GM12865 (cell line): ENCODE measurements at regions not wholly inside any gene's neighbourhood (a gene's known extent, or its start where the extent isn't known, plus 50 kb on each side); places are given as distances from the start of the nearest gene placed in this dataset.

Experiments used
- DNase-seq: peaks from one replicate; pipeline ENCODE4 v3.0.0; 2010; ENCODE audit warnings: low read depth
- H3K4me3 ChIP-seq: 2 replicates; pipeline ENCODE4 v1.5.1; 2011; ENCODE audit warnings: mild to moderate bottlenecking, low read depth, low read length, control low read depth
- TF ChIP-seq, protein P1 (sequence below): IDR thresholded peaks from 2 replicates; pipeline ENCODE4 v1.5.1; 2011; ENCODE audit warnings: low read length, control low read depth, low read depth, inconsistent platforms; ENCODE audit not compliant: insufficient read depth; ENCODE audit errors: missing control alignments

DNA sequence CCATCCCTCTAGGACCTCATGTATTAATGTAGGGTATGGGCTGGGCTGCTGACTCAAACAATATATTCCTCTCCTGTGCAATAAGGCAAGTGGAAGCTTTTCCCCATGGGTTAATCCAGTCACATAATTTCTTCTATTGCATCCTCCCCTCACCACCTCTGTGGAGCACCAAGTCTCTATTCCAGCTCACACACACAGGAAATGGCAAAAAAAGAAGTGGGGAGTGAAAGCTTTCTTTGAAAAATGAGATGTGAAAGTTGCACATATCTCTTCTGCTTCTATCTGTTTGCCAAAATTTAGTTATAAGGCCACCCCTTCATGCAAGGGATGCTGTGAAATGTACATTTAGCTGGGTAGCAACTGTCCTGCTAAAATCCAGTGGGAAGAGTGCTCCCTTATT is 121.3 kb downstream of the CDC42EP3 start:
- H3K4me3 ChIP-seq: no peak overlapping the region
- DNase-seq: peak; percentile 69
- TF ChIP-seq, protein P1, sequence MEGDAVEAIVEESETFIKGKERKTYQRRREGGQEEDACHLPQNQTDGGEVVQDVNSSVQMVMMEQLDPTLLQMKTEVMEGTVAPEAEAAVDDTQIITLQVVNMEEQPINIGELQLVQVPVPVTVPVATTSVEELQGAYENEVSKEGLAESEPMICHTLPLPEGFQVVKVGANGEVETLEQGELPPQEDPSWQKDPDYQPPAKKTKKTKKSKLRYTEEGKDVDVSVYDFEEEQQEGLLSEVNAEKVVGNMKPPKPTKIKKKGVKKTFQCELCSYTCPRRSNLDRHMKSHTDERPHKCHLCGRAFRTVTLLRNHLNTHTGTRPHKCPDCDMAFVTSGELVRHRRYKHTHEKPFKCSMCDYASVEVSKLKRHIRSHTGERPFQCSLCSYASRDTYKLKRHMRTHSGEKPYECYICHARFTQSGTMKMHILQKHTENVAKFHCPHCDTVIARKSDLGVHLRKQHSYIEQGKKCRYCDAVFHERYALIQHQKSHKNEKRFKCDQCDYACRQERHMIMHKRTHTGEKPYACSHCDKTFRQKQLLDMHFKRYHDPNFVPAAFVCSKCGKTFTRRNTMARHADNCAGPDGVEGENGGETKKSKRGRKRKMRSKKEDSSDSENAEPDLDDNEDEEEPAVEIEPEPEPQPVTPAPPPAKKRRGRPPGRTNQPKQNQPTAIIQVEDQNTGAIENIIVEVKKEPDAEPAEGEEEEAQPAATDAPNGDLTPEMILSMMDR: no peak

DNA sequence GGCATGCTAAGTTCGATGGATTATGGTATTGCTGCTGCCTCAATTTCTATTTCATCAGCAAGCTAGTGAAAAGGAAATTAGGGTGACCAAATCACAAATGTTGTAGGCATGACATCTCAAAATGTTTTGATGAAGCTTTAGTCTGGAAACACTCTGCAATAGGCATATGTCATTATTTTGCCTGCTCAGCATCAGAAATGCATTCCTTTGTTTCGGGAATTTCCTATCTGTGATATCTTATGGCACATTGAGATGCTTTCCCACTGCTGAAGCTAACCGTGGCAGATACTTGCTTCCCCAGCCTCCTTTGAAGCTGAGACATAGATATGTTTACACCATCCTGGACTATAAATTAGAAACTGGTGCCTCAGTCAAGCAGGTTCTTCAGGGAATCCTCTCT is 119.7 kb downstream of the CDC42EP3 start:
- H3K4me3 ChIP-seq: no peak overlapping the region
- TF ChIP-seq, protein P1: no peak
- DNase-seq: no peak

DNA sequence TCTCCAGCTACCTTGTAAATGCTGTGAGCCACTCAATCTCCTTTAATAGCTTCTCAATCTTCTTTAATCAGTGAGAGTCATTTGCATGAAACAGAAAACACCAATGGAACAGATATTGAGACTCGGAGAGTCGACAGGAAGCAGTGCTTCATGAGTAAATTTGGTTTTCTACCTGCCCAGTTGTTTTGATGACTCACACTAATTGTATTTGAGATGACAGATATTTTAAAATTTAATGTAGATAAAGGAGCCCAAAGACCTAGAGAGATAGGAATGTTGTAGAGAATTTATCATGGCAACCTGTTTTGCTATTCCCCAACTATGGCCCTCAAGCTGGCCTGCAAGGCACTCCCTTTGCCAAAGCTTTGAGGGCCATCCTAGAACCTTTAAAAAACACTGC is 119.1 kb downstream of the CDC42EP3 start:
- peak; percentile 52 for DNase-seq
- H3K4me3 ChIP-seq: no peak overlapping the region
- TF ChIP-seq, protein P1: no peak

DNA sequence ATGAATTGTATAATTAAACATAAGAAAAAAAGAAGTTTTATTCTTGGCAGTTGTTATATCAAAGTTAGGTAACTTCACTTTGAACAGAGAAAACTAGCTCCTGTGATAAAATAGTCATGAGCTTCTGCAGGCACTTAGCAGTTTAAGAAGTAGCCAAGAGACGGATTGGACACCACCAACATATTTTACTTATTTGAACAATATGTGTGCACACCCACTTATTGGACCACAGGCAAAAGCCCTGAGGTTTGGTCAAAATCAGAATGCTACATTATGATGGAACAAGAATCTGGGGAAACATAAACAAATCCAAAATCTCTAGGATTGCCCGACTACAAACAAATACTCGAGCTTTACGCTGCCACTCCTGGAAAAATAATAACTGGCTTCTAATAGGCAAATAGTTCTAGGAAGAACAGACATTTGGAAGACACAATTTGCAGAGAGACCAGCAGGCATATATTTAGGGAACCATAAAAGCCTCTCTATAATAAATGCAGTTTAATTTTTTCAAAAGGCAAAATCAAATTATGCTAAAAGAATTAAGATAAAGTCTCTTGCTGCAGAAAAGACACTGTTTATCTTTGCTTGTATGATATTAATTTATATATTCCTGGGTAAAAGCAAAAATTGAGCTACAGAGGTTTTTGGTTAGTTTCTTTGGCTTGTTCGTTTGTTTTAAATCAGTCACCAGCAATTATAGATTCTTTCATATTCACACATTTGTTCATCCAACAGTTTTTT is 117.9 kb downstream of the CDC42EP3 start:
- TF ChIP-seq, protein P1: no peak
- DNase-seq: no peak
- H3K4me3 ChIP-seq: no peak overlapping the region

DNA sequence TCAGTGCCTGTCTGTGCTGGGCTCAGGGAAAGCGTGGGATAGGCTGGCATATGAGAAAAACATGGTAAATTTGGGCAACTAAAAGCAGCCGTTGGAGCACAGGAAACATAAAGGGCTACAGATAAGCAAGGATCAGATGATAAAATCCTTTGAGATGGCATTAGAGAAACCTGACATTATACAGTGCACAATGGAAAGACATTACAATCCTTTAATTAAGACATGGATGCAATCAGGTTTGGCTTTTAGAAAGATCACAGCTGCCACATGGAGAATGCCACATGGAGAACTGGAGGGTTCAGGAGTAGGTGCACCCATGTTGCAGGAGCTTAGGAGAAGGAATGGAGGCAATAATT is 117.3 kb downstream of the CDC42EP3 start:
- no peak overlapping the region for H3K4me3 ChIP-seq
- no peak for DNase-seq

DNA sequence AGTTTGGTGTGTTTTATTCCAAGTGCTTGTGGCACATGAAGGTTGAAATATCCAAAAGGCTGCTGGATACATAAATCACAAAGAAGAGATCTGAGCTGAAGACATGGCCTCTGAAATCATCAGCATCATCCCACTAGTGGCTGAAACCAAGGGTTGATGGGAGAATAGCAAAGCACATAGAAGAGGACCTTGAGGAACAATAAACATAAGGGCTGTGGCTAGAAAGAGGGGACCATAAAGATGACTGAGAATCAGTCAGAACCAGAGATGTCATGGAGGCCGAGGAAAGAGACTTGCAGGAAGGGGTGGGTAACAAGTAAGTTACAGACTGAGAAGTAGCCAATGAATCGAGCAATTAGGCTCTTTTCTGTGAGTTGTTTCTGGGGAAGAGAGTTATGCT is 116.8 kb downstream of the CDC42EP3 start:
- no peak overlapping the region for H3K4me3 ChIP-seq
- DNase-seq: no peak
- TF ChIP-seq, protein P1: no peak

More for the DNA sequence above, 117.3 kb downstream of the CDC42EP3 start:
- TF ChIP-seq, protein P1: no peak

DNA sequence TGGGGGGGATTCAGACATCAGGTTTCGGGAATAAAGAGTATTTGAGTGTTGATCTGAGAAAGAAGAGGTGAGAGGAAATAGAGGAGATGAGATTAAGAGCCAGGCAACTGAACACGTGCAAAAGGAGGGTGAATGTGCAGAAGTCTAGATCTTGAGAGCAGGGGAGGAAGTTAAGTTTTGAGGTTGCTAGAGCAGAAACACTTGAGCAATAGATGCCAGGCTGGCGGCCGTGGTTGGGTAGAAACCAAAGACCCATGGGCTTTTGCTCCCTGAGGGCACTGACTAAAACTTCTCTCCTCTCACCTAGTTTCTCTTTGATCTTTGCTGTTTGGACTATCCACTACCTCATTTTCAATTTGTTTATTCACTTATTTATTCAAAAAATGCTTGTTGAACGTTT is 116.0 kb downstream of the CDC42EP3 start:
- TF ChIP-seq, protein P1: no peak
- peak; percentile 87 for DNase-seq

More for the DNA sequence above, 116.0 kb downstream of the CDC42EP3 start:
- H3K4me3 ChIP-seq: peak overlapping the region; percentile 34
